ENCODE measurements at regions not wholly inside any gene's neighbourhood (a gene's known extent, or its start where the extent isn't known, plus 50 kb on each side); places are given as distances from the start of the nearest gene placed in this dataset.
"Not testable (repeated sequence)": the region's sequence is repeated elsewhere in the genome, so short reads cannot be mapped to it uniquely, and the experiment has no call there.

DNA sequence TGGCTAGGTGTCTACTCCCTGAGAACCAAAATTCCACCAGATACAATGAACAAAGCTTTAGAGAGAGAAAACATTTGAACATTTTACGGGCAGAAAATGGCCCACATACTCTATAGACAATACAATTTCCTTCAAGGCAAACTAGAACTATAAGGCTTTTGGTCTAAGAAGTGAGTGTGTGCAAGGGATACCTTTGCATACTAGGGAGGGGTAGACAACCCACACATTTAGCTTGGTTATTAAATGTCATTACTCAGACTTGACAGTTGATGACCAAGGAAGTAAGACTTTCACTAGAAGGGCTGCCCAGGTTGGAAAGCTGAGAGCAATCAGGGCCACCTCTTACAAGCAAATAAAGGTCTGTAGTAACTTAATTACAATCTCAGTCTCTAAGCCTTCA, 64.0 kb upstream of the PLEKHM1 start:
- H3K4me3 Mint-ChIP-seq (ENCODE audit: unreplicated experiment); H3K36me3 Mint-ChIP-seq (ENCODE audit: unreplicated experiment); DNase-seq (ENCODE audit: extremely low spot score, unreplicated experiment); H3K9me3 Mint-ChIP-seq (ENCODE audit: unreplicated experiment); H3K27ac Mint-ChIP-seq (ENCODE audit: unreplicated experiment); H3K27me3 Mint-ChIP-seq (ENCODE audit: unreplicated experiment); H3K4me1 Mint-ChIP-seq (ENCODE audit: unreplicated experiment): not testable (repeated sequence)

DNA sequence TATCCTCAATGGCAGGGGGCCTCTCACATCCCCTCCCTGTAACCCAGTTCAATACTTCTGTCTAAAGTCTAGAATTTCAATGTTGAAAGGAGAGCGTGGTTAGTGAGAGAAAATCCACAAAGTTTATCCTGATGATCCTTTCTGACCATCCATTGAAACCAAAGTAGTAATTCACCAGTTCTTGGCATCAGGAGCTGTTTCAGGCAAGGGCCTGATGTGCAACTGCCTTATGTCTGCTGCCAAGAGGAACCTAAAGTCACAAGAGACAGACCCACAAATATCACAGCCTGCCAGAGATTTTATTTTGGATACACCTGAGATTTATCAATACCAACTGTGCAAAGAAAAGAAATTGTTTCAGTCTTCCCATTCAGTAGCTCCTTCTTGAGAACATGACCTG, 68.3 kb upstream of the PLEKHM1 start:
- H3K27ac Mint-ChIP-seq (ENCODE audit: unreplicated experiment) = not testable (repeated sequence)

DNA sequence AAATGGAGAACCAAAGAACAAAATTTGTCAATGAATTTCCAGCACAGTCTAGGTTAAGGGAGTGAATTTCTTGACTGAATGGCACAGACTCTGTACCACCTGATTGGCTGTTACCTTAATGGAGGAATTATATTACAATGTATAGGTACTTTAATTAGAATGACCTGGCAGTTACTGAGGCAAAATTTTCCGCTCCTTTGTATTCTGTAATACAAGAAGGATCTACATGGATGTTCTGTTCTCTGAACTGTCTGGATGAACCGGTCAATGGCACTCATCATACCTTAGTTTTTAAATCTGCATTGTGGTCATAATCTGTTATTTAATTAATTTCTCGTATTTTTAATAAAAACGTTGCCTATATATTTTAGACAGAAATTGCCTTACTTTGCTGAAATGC, 72.3 kb upstream of the PLEKHM1 start:
- H3K4me3 Mint-ChIP-seq (ENCODE audit: unreplicated experiment); H3K9me3 Mint-ChIP-seq (ENCODE audit: unreplicated experiment); H3K36me3 Mint-ChIP-seq (ENCODE audit: unreplicated experiment); H3K27me3 Mint-ChIP-seq (ENCODE audit: unreplicated experiment); DNase-seq (ENCODE audit: extremely low spot score, unreplicated experiment); H3K4me1 Mint-ChIP-seq (ENCODE audit: unreplicated experiment); H3K27ac Mint-ChIP-seq (ENCODE audit: unreplicated experiment): not testable (repeated sequence)

More for the DNA sequence above, 68.3 kb upstream of the PLEKHM1 start:
- not testable (repeated sequence) for H3K36me3 Mint-ChIP-seq (ENCODE audit: unreplicated experiment); H3K4me1 Mint-ChIP-seq (ENCODE audit: unreplicated experiment); DNase-seq (ENCODE audit: extremely low spot score, unreplicated experiment); H3K4me3 Mint-ChIP-seq (ENCODE audit: unreplicated experiment); H3K9me3 Mint-ChIP-seq (ENCODE audit: unreplicated experiment); H3K27me3 Mint-ChIP-seq (ENCODE audit: unreplicated experiment)

DNA sequence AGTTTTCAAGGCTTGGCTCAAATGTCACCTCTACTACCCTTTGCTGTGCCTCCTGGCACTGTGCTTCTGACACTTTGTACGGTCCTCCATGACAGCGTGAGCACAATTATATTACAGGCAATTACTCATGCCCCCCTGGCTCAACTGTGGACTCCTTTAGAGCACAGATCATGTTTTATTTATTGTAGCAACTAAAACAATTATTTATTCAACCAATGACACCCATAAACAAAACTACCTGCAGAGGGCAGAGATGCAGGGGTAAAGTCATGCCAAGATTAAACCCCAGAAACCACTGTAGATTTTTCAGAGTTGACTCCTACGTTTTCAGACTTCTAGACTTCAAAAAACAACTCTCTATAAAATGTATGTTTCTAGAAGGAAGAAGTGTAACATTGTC, 72.8 kb upstream of the PLEKHM1 start:
- not testable (repeated sequence) for H3K27me3 Mint-ChIP-seq (ENCODE audit: unreplicated experiment); DNase-seq (ENCODE audit: extremely low spot score, unreplicated experiment); H3K27ac Mint-ChIP-seq (ENCODE audit: unreplicated experiment); H3K9me3 Mint-ChIP-seq (ENCODE audit: unreplicated experiment); H3K4me3 Mint-ChIP-seq (ENCODE audit: unreplicated experiment); H3K36me3 Mint-ChIP-seq (ENCODE audit: unreplicated experiment); H3K4me1 Mint-ChIP-seq (ENCODE audit: unreplicated experiment)

DNA sequence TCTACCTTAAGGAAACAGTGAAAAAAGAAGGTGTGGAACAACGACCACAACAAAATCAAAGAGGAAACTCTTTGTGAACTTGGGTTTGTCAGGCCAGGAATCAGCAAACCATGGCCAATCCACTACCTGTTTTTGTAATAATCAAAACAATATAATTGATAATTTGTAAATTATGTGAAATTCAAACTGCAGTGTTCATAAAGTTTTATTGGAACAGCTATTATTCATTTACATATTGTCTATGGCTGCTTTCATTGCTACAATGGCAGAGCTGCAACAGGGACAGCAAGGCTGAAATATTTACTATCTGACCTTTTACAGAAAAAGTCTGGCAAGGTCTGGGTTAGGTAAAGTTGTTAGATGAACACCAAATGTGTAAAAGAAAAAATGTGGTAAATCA, 77.8 kb upstream of the PLEKHM1 start:
- not testable (repeated sequence) for H3K27ac Mint-ChIP-seq (ENCODE audit: unreplicated experiment); H3K9me3 Mint-ChIP-seq (ENCODE audit: unreplicated experiment); H3K27me3 Mint-ChIP-seq (ENCODE audit: unreplicated experiment); H3K4me3 Mint-ChIP-seq (ENCODE audit: unreplicated experiment); H3K36me3 Mint-ChIP-seq (ENCODE audit: unreplicated experiment); DNase-seq (ENCODE audit: extremely low spot score, unreplicated experiment); H3K4me1 Mint-ChIP-seq (ENCODE audit: unreplicated experiment)

DNA sequence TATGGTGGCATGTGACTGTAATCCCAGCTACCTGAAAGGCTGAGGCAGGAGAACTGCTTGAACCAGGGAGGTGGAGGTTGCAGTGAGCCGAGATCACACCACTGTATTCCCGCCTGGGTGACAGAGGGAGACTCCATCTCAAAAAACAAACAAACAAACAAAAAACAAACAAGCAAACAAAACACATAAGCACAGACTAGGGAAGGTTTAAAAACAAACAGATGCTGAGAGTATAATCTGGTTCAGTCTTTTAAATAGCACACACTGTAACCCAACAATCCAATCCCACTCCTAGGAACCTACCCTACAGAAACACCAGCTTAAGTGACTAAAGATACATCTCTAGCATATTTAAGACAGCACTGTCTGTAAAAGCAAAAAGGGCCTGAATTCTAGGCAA, 82.8 kb upstream of the PLEKHM1 start:
- H3K4me3 Mint-ChIP-seq (ENCODE audit: unreplicated experiment); H3K9me3 Mint-ChIP-seq (ENCODE audit: unreplicated experiment); H3K27me3 Mint-ChIP-seq (ENCODE audit: unreplicated experiment); H3K36me3 Mint-ChIP-seq (ENCODE audit: unreplicated experiment); DNase-seq (ENCODE audit: extremely low spot score, unreplicated experiment): not testable (repeated sequence)
- peak overlapping the region; percentile 66 for H3K27ac Mint-ChIP-seq (ENCODE audit: unreplicated experiment)
- peaks cover 29% of the 10 kb centered on the region for H3K4me1 Mint-ChIP-seq (ENCODE audit: unreplicated experiment)

DNA sequence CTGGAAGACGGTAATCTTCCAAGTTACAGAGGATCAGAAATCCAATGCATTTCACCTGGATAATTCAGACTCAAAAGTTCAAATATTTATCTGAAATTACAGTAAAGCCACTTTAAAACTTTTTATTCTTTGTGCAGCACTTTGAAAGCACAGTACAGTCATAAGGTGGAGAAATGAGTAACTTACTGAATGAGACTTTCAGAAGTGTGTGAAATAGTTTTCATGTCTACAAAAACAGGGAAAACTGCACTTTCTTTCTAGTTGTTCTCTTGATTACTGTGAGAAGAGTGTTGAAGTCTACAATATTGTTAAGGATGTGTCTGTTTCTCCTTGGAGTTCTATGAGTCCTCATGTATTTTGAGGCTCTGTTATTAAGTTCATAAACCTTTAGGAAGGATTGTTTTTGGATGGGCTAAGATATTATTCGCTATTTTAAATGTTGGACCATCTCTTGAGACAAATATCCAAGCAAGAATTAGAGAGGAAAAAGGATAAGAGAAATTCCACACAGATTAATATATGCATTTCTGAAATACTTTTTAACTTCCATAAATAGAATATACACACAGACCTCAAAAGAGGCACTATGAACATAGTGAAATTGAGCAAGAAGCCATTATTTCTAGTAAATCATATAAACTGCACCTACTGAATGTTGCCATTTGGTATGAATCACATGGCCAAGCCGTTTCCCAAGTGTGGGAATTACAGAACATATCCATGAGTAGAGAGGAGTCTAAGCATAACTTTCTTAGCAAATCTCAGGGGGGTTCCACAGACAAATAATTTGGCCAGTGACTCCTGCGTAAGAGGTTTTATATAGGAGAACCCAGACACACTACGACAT, 83.6 kb upstream of the PLEKHM1 start:
- peaks cover 29% of the 10 kb centered on the region for H3K4me1 Mint-ChIP-seq (ENCODE audit: unreplicated experiment)
- H3K9me3 Mint-ChIP-seq (ENCODE audit: unreplicated experiment) = no peaks in the 10 kb centered on the region
- H3K36me3 Mint-ChIP-seq (ENCODE audit: unreplicated experiment) = peaks cover 8% of the 10 kb centered on the region
- no peak overlapping the region for H3K4me3 Mint-ChIP-seq (ENCODE audit: unreplicated experiment)
- peak overlapping the region; percentile 66 for H3K27ac Mint-ChIP-seq (ENCODE audit: unreplicated experiment)
- H3K27me3 Mint-ChIP-seq (ENCODE audit: unreplicated experiment) = no peaks in the 10 kb centered on the region
- TF ChIP-seq, protein P1, sequence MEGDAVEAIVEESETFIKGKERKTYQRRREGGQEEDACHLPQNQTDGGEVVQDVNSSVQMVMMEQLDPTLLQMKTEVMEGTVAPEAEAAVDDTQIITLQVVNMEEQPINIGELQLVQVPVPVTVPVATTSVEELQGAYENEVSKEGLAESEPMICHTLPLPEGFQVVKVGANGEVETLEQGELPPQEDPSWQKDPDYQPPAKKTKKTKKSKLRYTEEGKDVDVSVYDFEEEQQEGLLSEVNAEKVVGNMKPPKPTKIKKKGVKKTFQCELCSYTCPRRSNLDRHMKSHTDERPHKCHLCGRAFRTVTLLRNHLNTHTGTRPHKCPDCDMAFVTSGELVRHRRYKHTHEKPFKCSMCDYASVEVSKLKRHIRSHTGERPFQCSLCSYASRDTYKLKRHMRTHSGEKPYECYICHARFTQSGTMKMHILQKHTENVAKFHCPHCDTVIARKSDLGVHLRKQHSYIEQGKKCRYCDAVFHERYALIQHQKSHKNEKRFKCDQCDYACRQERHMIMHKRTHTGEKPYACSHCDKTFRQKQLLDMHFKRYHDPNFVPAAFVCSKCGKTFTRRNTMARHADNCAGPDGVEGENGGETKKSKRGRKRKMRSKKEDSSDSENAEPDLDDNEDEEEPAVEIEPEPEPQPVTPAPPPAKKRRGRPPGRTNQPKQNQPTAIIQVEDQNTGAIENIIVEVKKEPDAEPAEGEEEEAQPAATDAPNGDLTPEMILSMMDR (IDR thresholded peaks at IDR 0.05) = no peak
- DNase-seq (ENCODE audit: extremely low spot score, unreplicated experiment) = no peak

DNA sequence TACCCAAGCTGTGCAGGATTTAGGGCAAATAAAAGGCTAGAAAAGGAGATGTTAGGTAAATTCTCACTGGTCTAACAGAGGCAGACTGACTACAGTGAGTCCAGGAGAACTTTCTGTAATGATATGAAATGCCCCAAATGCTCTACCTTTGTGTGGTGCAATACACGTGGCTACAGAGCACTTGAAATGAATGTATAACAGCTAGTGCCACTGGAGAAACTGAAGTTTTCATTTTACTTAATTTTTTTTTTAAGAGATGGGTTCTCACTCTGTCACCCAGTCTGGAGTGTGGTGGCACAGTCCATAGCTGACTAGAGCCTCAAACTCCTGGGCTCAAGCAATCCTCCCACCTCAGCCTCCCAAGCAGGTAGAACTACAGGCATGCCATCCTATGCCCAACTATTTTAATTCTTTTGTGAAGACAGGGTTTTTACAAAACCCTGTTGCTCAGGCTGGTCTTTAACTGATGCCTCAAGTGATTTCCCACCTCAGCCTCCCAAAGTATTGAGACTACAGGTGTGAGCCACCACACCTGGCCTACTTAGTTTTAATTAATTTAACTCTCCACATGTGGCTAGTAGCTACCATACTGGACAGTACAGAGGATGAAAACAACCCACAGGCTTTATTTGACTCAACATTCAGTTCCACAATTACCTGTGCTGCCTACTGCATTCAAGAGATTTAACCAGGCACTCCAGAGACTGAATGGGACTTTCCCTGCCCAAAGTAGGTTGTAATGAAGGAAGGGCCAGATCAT, 84.8 kb upstream of the PLEKHM1 start:
- Mint-ChIP-seq H3K9me3 (ENCODE audit: unreplicated experiment) (no peaks in the 10 kb centered on the region), H3K4me3 (ENCODE audit: unreplicated experiment) (no peak overlapping the region), H3K36me3 (ENCODE audit: unreplicated experiment) (peaks cover 8% of the 10 kb centered on the region), H3K27me3 (ENCODE audit: unreplicated experiment) (no peaks in the 10 kb centered on the region), H3K27ac (ENCODE audit: unreplicated experiment) (peak overlapping the region; percentile 66), H3K4me1 (ENCODE audit: unreplicated experiment) (peaks cover 29% of the 10 kb centered on the region)
- TF ChIP-seq, protein P1 (IDR thresholded peaks at IDR 0.05) = no peak
- DNase-seq (ENCODE audit: extremely low spot score, unreplicated experiment) = no peak

DNA sequence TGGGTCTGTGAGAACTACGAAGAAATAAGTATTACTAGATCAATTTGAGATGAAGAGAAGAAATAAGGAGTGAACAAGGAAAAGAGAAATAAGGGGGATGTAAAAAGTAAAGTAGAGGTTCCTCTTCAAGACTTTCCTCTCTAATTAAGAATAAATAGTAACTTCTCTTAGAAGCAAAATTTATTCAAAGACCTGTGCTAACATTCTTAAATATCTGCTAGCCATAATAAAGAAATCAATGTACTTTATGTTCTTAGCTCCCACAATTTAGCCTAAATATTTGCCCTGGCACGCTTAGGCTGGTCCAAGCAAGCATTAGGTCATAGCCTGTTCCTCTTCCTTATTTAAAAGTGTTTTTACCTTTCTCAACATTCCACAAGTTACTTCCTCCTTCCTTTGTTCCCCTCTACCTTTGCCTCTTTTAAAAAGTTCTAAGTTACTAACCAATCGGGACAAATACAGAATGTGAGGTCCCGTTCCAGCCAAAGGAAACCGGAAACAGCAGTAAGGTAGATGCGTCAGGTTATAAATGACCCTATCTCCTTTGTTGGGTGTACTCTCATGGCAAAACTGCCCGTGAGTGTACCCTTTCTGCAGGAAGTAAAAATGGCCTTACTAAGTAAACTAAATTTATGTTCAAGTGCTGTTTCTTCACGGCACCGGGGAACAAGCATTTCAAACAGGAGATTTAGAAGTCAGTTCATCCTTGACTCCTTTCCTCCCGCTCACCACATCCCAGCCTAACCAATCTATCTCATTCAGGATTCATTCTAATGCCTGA, 86.2 kb upstream of the PLEKHM1 start:
- not testable (repeated sequence) for H3K36me3 Mint-ChIP-seq (ENCODE audit: unreplicated experiment); H3K27me3 Mint-ChIP-seq (ENCODE audit: unreplicated experiment); DNase-seq (ENCODE audit: extremely low spot score, unreplicated experiment); H3K9me3 Mint-ChIP-seq (ENCODE audit: unreplicated experiment); H3K4me3 Mint-ChIP-seq (ENCODE audit: unreplicated experiment)
- Mint-ChIP-seq H3K4me1 (ENCODE audit: unreplicated experiment) (peaks cover 29% of the 10 kb centered on the region), H3K27ac (ENCODE audit: unreplicated experiment) (peak overlapping the region; percentile 63)
